NCI-H1092 treated with DMSO at 0.1 percent for 48 hours (cell line): ENCODE measurements at regions not wholly inside any gene's neighbourhood (a gene's known extent, or its start where the extent isn't known, plus 50 kb on each side); places are given as distances from the start of the nearest gene placed in this dataset.
"Not testable (repeated sequence)": the region's sequence is repeated elsewhere in the genome, so short reads cannot be mapped to it uniquely, and the experiment has no call there.

ENCODE experiments used
- DNase-seq: peaks from one replicate; lab custom pipeline; 2025; lab: John Stamatoyannopoulos, UW

DNA sequence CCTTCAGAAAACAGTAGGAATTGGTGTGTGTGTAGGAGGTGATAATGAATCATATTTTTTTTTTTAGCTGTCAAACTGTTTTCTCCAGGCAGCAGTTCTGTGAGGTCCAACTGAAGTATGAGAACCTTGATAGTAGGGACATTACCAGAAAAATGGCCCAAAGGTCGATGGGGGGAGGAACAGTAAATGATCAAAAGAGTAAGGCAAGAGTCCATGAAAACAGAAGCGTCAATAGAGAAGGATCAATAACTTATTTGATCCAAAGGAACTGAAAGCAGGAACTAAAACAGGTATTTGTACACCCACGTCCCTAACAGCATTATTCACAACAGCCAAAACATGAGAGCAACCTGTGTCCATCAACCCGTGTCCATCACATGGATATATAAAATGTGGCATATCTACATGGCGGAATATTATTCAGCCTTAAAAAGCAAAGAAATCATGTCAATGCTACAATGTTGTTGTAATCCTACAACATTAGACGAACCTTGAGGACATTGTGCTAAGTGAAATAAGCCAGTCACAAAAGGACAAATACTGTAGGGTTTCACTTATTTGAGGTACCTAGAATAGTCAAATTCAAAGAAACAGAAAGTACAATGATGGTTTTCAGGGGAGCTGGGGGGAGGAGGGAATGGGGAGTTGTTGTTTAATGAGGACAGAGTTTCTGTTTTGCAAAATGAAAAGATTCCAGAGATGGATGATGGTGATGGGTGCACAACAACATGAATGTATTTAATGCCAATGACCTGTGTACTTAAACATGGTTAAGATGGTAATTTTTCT lies 214.0 kb upstream of the KLF14 start:
- DNase-seq: no peak

DNA sequence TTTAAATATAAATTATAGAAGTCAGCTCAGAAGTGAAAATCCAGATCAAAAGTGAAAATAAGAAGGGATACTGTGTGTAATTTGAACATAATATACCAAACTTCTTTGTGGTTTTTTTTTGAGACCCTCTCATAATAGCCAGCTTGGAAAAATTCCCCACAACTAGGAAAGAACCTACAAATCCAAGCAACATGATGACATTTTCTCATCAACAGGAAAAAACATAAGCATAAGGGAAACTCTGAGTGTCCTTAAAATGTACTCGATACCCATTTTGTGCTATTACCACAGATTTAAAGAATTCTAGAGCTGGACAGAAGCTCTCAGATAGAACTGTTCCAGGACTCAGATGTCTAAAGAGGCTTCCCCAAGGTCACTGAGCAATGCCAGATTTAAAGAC lies 214.8 kb upstream of the KLF14 start:
- no peak for DNase-seq

DNA sequence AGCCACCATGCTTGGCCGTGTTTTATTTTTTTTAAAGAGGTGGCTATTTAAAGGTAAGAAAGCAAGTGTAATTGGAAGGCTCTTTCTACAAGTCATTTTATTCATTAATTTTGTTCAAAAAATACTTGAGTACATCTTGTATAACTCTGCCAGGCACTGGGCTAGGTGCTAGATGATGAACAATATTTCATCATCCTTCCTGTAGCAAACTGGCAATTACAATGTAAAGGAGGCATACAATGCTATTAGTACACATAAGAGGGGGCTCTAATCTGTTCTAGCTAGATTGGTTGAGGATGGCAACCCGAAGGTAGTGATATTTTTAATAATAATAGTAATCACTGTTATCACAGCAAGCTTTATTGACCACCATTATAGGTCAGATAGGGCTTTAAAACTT lies 215.5 kb upstream of the KLF14 start:
- no peak for DNase-seq

DNA sequence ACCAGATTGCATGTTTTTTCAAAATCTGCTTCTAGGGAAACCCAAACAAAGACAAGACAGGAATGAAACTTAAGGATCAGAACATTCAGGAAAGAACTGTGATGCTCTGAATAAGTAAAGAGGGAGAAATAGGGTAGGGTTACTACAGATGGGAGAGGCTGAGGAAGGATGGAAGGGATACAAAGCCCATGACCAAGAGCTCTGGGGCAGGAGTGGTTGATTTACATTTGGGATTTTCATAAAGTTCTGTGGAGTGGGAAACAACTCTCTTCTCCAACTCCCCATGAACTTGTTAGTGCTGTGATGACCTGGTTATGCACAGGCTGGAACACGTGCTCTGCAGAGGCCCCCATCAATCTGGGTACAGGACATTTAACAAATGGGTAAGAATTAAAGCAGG lies 216.0 kb upstream of the KLF14 start:
- no peak for DNase-seq

DNA sequence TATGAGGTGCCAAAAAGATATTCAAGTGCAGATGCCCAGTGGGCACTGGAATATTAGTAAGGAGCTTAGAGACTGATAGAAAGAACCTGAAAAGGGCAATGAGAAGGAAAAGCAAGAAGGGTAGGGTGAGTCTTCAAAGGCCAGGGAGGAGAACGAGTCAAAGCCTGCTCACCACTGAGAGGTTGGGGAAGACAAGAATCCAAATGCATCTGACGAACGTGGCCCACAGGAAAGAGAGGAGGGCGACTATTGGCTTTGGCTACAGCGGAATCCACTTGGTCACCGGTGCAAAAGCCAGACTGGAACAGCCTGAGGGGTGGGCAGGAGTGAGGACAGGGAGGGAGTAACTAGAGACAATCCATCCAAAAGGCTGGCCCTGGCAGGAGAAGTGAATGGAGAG lies 216.7 kb upstream of the KLF14 start:
- no peak for DNase-seq

DNA sequence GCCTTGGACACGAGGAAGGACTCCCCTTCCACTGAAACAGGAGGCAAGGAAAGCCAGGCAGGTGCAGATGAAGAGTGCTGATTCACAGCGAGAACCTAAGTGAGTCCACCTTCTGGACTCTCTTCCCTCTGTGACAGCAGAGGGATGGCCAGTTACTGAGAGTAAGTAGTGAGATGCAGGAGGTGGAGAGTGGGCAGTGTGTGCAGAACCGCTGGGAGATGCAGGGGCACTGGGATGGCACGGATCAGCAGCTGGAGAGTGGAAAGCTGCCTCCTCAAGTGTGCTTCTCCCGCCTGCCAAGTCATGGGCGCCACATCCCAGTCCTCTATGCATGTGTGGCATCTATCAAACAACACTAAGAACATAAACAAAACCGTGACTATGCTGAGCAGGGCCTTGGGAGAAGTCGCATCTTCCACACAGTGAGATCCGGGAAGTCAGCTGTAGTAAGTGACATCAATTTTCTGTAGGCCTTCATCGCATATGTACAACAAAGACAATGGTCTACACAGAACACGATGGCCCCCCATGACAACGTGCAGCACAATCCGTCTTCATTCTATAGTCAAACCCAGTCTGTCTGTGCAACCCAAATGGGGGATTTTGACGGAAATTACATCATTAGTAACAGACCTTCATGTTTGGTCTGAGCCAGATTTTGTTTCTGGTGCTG lies 217.4 kb upstream of the KLF14 start:
- no peak for DNase-seq

DNA sequence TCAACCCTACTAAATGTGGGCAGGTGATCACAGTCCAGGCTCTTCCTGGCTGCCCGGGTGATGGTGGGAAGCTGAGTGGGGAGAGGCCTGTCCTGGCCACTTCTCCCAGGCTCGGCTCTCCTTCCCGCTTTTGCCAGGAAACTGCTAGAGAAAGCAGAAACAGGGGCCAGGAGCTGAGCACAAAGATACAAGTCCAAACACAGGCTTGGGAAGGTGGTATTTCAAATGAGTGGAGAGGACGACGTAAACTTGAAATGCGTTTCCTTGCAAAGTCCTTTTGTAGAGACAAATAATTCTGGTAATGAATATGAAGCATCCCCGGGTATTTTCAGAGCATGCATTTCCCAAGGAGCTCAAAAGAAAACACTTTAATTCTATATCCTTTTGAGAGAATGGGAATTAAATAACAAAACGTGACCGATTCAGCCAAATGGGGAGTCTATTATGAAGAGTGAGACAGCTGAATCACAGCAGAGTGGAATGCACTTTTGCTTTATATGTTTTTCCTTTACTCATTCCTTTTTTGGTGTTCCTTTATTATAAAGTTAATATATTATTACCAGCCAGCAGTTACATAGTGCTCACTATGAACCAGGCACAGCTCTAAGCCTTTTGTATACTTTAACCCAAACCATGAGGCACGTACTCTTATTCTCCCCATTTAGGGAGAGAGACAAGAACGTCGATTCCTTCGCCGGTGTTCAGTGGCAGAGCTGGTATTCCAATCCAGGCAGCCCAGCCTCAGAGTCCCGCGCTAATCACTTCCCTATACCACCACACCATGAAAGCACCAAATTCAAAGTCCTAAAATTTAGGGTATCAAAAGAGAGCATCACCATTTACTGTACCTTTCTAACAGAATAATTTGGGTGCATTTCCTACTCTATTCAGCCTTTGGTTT lies 218.2 kb upstream of the KLF14 start:
- no peak for DNase-seq

DNA sequence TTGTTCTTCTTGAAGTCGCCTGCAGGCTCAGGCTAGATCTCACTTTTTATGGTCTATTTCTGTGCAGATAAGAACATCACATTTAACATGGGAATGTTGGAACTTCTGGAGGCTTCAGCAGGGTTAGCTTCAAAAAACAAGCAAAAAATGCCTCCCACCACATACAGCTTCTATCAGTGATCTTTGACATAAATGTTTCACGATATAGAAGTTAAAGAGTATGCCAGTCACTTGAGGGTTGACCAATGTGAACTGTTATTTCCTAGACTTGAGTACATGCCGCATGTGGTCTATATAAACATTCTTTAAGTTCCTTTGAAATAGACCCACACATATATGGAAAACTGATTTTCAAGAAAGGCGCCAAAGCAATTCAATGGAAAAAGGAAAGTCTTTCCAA lies 219.2 kb upstream of the KLF14 start:
- no peak for DNase-seq

DNA sequence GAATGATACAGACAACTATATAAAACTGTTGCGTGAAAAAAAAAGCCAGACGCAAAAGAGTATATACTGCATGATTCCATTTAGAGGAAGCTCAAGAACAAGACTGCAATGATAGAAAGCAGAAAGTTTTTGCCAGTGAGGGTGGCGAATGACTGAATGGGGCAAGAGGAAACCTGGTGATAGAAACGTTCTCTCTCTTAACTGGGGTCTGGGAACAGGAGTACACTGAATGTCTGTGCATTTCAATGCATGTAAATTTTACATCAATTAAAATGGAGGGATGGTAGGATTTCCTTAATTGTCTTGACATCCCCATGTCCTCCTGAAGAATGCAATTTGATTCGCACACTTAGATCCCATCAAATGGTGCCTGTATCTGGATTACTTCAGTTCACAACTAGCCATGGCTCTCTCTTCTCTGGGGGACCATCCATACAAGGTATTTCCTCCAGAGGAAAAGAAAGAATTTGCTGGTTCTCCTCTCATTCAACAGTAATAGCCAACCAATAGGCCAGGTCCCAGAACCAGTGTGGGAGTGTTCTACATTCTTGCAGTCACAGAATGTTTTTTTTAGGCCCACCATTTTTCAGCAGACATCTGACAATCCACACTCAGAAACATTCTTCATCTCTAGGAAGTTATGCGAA lies 221.0 kb upstream of the KLF14 start:
- DNase-seq: no peak

DNA sequence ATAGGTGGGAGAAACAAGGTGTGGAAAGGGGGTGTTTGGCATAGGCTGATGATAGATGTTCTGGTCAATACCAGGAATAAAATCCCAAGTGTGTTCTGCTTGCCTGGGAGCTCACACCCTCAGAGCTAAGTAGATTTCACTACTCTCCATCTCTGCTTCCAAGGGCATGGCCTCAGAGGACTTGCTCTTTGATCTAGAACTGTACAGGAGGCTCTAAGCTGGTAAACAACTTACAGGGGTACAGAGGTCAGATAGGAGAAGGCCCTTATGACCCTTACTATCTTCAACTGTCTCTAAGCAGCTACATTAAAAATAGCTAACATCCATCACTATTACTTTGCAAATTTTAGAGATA lies 221.5 kb upstream of the KLF14 start:
- no peak for DNase-seq

DNA sequence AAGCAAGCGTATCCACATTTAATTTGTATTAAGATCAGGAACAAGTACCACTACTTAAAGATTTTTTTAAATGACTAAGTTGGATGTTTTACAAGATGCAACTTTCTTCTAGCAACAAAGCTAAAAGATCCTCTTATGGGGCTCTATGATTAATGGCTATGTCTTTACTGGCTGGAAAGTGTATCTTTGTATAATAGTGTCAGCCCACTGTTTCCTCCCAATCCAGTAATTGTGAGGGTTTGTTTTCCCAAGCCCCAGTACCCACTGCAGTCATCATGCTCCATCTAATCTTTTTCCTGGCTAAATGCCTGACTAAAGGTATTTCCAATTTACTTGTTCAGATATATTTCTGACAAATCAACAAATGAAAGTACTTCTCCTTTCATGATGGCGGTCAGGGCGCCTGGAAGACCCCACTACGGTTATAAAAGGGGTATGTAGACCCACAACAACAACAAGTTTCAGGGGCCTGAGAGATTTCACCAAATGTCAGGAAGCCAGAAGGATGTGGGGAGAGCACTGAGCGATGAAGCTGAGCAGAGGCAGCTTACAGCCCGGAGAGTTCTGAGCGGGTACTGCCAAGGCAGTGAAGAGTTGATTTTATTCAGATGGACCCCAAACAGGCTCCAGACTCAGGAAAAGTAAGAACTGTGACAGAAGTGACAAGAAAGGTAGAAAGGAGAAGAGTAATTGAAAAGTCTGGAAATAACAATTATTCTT lies 222.6 kb upstream of the KLF14 start:
- DNase-seq: no peak

DNA sequence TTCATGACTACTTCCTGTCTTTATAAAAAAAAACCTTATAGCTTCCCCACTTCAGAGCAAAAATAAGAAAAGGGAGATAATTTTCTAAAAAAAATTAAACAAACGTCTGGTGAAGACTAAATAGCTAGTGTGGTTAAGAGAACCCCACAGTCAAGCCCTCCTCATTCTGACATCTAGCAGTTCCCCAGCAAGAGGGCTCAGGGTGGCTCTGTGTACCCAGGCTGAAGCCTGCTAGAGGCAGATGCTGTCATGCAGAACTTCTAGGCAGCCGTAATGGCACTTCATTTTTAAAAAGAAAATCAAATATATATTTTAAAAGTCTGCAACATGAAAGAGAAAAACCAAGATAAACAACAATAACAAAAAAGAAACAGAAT lies 223.1 kb upstream of the KLF14 start:
- no peak for DNase-seq

DNA sequence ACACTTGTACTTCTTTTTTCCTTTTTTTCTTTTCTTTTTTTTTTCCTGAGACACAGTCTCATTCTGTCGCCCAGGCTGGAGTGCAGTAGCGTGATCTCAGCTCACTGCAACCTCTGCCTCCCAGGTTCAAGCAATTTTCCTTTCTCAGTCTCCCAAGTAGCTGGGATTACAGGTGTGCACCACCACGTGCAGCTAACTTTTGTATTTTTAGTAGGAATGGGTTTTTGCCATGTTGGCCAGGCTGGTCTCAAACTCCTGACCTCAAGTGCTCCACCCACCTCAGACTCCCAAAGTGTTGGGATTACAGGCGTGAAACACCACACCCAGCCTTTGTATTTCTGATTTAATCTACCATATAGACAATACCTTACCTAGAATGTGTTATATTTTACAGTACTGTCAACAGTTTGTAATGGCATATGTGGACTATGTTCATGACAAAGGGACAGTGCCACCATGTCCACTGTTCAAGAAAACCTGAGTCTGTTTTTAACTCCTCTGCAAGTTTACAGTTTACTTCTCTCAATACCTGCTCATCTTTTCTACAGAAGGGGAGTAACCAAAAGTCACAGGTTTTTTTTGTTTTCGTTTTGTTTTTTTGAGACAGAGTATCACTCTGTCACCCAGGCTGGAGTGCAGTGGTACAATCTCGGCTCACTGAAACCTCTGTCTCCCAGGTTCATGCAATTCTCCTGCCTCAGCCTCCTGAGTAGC lies 223.9 kb upstream of the KLF14 start:
- DNase-seq: not testable (repeated sequence)

DNA sequence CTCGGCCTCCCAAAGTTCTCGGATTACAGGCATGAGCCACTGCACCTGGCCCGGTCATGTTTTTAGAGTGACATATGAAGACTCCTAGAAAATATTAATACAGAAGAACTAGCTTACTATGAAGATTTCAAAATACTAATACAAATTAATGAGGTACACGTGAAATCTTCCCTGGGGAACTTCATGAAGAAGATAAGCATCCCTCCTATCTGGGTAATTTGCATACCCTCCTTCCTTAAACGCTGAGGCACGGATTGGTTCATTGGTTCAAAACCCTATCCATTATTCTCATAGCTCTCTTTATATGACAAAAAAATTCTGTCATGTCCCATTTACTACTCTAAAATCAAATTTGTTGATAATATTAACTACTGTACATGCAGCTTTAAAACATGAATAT lies 224.8 kb upstream of the KLF14 start:
- no peak for DNase-seq

DNA sequence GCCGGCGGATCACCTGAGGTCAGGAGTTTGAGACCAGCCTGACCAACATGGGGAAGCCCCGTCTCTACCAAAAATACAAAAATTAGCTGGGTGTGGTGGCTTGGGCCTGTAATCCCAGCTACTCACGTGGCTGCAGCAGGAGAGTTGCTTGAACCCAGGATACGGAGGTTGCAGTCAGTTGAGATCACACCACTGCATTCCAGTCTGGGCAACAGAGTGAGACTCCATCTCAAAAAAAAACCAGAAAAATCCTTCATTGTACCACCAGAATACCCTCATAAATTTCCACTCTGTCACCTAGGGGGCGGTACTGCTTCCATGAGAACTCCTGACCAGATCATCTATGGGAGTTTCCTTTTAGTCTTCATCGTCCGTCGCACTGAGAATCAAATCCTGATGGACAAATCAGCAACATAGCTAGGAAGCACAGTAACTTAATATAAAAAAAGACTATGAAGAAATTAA lies 225.8 kb upstream of the KLF14 start:
- DNase-seq: no peak

DNA sequence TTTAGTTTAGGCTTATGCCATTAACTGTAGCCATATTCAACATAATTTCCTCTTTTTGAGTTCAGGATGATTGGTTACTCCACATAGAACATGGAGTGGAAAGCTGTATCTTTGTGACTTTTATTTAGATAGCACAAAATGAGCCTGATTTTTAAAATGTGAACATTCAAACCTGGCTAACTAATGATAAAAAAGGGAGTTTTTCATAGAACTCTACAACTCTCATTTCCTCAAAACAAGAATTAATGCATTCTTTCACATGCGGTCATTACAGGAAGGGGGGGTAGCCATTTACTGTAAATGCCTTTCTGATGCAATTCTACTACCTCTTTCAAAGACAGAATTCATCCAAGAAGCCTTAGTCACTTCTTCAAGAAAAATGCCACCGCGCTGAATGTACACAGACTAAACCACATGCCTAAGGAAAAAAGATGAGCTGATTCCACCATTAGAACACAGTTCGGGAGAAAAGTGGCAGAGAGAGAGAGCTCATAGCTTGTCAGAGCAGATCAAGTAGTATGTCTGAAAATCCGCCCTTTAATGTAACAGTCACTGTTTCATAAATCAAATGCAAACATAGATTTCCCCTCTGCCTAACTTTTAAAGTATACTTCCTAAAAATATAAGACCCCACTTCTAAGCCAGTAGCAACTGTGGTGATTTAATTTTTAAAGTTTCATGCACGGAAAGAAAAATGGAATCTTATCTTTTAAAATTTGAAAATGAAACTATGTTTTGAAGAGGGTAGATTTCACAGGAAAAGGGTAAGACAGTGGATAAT lies 226.4 kb upstream of the KLF14 start:
- no peak for DNase-seq

DNA sequence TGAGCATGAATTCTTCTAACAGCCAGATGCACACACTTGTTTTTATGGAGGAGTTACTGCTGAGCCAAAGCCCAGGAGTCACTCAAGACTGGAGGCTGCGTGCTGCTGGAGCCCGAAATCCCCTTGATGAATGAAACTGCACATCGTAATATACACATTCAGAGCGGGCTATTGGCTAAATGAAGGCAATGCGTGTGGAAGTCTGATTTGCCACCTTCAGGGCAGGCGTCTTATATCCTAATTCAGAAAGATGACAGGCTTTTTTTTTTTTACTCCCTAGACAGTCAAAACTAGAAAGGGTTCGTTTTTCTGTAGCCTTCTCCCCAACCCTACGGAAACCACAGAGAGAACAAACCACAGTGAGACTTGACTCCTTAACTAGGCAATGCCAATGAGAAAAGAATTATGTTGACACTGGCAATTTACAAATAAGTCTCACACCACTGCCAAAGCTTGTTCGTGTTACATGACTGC lies 227.2 kb upstream of the KLF14 start:
- DNase-seq: no peak

DNA sequence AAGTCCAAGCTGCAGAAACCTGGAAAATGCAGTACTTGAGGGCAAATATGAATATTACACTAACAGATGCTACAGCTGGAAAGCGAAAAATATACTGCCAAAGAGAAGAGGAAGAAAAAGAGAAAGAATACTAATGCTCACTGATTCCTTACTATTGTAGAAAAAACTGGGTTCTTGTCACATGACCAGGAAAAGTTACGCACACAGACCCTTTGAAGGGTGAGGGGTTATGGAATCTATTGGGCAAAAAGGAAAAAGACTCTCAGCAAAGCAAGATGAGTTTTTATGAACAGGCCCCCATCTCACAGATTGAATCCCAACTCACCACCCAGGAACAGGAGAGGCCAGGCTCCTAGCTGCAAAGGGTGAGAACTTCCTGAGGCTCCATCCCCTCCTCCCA lies 228.1 kb upstream of the KLF14 start:
- DNase-seq: no peak

DNA sequence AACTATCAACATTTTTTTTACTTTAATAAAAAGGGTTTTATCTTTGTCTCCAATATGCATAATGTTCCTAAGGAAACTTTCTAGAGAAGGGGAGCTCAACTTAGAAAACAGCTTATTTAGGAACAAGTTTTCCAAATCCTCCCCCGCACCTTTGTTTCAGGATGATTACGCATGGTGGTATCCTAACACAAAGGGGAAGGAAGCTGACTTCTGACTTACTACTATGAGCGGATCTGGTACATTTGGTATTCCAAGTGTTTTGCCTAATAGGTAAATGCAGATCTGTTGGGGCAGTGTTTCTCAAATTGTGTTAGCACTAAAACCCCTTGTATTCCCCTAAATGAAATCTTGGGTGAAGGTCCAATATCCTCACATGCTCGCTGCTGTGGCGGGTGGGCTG lies 229.3 kb upstream of the KLF14 start:
- DNase-seq: no peak

DNA sequence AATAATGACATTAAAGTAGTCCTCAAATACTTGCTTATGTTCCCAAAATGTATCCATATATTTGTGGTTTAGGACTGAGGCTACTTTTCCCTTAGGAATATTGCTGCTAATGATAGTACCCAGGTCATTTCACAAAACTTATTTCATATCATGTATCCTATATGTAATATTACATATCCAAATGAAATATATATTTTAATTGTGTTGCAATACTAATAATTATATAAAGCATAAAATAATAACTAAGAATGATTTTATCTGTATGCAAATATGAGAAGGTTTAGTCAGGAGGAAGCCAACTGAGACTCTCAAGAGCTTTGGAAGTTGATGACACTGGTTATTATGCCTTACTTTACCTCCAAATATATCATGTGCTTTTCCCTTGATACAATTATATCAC lies 231.5 kb upstream of the KLF14 start:
- no peak for DNase-seq
